ENCODE measurements at regions not wholly inside any gene's neighbourhood (a gene's known extent, or its start where the extent isn't known, plus 50 kb on each side); places are given as distances from the start of the nearest gene placed in this dataset.

GRCh38 chr4:66972087-66972486 lies 573.2 kb downstream of the CENPC start:
- Histone ChIP-seq H3K4me1 (no peaks in the 10 kb centered on the region), H3K4me3 (no peak overlapping the region), H3K27me3 (replicated peaks in 1 of 7) (no peaks in the 10 kb centered on the region), H3K27ac (no peak overlapping the region), H3K9me3 (no peaks in the 10 kb centered on the region), H3K36me3 (no peaks in the 10 kb centered on the region)
- DNase-seq: no peak
- TF ChIP-seq POLR2A (IDR thresholded peaks at IDR 0.05) (no peak), CTCF (IDR thresholded peaks at IDR 0.05 in 8 of 11, conservative IDR thresholded peaks at IDR 0.05 in 3 of 11) (no peak), POLR2AphosphoS5 (IDR thresholded peaks at IDR 0.05) (no peak)
- intact Hi-C loops (cut with DNase I; ENCODE audit: low total_unique reads): no loop called here
- 72 to 93% (median 82%) methylated on average over 2 of the region's 2 CpGs for WGBS, 5 donors

- no peak overlapping the region for H3K27ac ChIP-seq
- H3K27me3 ChIP-seq (replicated peaks in 1 of 7): no peaks in the 10 kb centered on the region
- H3K4me1 ChIP-seq: no peaks in the 10 kb centered on the region
- WGBS, 5 donors: 65 to 82% (median 70%) methylated on average over 1 of the region's 1 CpG
- H3K4me3 ChIP-seq: no peak overlapping the region
- H3K36me3 ChIP-seq: no peaks in the 10 kb centered on the region
- H3K9me3 ChIP-seq: no peaks in the 10 kb centered on the region
- intact Hi-C loops (cut with DNase I; ENCODE audit: low total_unique reads): no loop called here
- no peak for DNase-seq
- TF ChIP-seq CTCF (IDR thresholded peaks at IDR 0.05 in 8 of 11, conservative IDR thresholded peaks at IDR 0.05 in 3 of 11) (no peak), POLR2AphosphoS5 (IDR thresholded peaks at IDR 0.05) (no peak), POLR2A (IDR thresholded peaks at IDR 0.05) (no peak)
Measured at GRCh38 chr4:66964467-66964866, 580.8 kb downstream of the CENPC start.

GRCh38 chr4:66963084-66963483 lies 582.2 kb downstream of the CENPC start:
- H3K36me3 ChIP-seq: no peaks in the 10 kb centered on the region
- no peak overlapping the region for H3K4me3 ChIP-seq
- no peaks in the 10 kb centered on the region for H3K4me1 ChIP-seq
- 71 to 86% (median 80%) methylated on average over 3 of the region's 3 CpGs for WGBS, 5 donors
- H3K27ac ChIP-seq: no peak overlapping the region
- TF ChIP-seq CTCF (IDR thresholded peaks at IDR 0.05 in 8 of 11, conservative IDR thresholded peaks at IDR 0.05 in 3 of 11) (no peak), POLR2A (IDR thresholded peaks at IDR 0.05) (no peak)
- H3K9me3 ChIP-seq: no peaks in the 10 kb centered on the region
- DNase-seq: no peak
- intact Hi-C loops (cut with DNase I; ENCODE audit: low total_unique reads): no loop called here
- H3K27me3 ChIP-seq (replicated peaks in 1 of 7): no peaks in the 10 kb centered on the region

- Histone ChIP-seq H3K4me1 (no peaks in the 10 kb centered on the region), H3K9me3 (peaks cover 0 to 12% (median 0%) of the 10 kb centered on the region in 8 donors), H3K27me3 (replicated peaks in 1 of 7) (no peaks in the 10 kb centered on the region), H3K4me3 (no peak overlapping the region), H3K27ac (no peak overlapping the region), H3K36me3 (no peaks in the 10 kb centered on the region)
- TF ChIP-seq POLR2A (IDR thresholded peaks at IDR 0.05) (no peak), POLR2AphosphoS5 (IDR thresholded peaks at IDR 0.05) (no peak)
- no peak for DNase-seq
- intact Hi-C loops (cut with DNase I; ENCODE audit: low total_unique reads): no loop called here
- WGBS, 5 donors: 89 to 98% (median 94%) methylated on average over 2 of the region's 2 CpGs
Measured at GRCh38 chr4:66959207-66959606, 586.1 kb downstream of the CENPC start.

- Histone ChIP-seq H3K27me3 (replicated peaks in 1 of 7) (no peaks in the 10 kb centered on the region), H3K4me3 (no peak overlapping the region), H3K9me3 (peaks cover 0 to 12% (median 0%) of the 10 kb centered on the region in 8 donors), H3K36me3 (no peaks in the 10 kb centered on the region), H3K4me1 (no peaks in the 10 kb centered on the region), H3K27ac (no peak overlapping the region)
- 71 to 86% (median 83%) methylated on average over 1 of the region's 1 CpG for WGBS, 5 donors
- intact Hi-C loops (cut with DNase I; ENCODE audit: low total_unique reads): no loop called here
- TF ChIP-seq CTCF (IDR thresholded peaks at IDR 0.05 in 8 of 11, conservative IDR thresholded peaks at IDR 0.05 in 3 of 11): no peak
- TF ChIP-seq POLR2A (IDR thresholded peaks at IDR 0.05): no peak
- TF ChIP-seq POLR2AphosphoS5 (IDR thresholded peaks at IDR 0.05): no peak
- no peak for DNase-seq
Measured at GRCh38 chr4:66956852-66957251, 588.5 kb downstream of the CENPC start.
